HG02970 (cell line): ENCODE measurements at regions not wholly inside any gene's neighbourhood (a gene's known extent, or its start where the extent isn't known, plus 50 kb on each side); places are given as distances from the start of the nearest gene placed in this dataset.
"Not testable (repeated sequence)": the region's sequence is repeated elsewhere in the genome, so short reads cannot be mapped to it uniquely, and the experiment has no call there.

Experiments used
- ATAC-seq: cut with Tn5 transposase; IDR thresholded peaks from one replicate; pipeline ENCODE4 v1.9.1; 2021; ENCODE audit warnings: mild to moderate bottlenecking, moderate library complexity, moderate number of reproducible peaks; ENCODE audit not compliant: unreplicated experiment, low FRiP score

DNA sequence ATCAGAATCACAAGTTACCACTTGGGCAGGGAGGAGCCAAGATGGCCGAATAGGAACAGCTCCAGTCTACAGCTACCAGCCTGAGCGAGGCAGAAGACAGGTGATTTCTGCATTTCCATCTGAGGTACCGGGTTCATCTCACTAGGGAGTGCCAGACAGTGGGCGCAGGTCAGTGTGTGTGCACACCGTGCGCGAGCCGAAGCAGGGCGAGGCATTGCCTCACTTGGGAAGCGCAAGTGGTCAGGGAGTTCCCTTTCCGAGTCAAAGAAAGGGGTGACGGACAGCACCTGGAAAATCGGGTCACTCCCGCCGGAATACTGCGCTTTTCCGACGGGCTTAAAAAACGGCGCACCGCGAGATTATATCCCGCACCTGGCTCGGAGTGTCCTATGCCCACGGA is 99.8 kb upstream of the PBX1 start:
- ATAC-seq = not testable (repeated sequence)

DNA sequence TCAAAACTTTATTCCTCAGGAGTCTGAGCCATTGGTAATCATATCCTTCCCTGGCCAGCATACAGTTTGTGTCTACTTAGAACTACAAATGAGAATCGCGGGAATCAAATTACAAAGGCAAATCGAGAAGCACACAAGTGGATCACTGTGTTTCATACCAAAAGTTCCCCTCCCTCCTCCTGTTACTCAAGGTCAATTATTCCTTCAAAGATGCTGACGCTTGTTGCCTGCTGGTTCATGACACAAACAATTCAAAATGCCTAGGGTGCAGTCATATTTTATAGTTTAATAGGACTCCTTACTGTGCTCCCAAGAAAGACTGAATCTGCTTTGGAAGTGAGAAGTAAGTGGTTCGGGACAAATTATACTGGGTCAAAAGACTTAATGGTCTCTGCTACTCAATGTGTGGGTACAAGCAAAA is 93.0 kb upstream of the PBX1 start:
- ATAC-seq = no peak

DNA sequence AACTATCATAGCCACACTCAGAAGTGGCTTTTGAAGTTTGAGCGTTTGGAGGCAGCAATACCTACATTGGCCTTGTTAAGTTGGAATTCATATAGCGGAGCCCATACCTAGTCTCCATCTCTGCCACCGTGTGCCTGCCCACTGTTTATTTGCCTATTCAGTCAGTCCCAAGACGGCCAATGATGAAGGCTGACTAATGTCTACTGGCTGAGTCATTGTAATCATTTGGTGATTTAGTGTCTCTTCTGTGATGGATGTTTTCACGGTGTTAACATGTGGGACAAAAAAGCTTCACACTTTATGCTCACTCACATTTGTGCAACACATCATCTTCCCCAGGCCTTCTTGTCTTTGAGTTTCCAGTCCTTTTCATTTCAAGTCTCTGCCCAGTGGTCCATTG is 92.6 kb upstream of the PBX1 start:
- no peak for ATAC-seq

DNA sequence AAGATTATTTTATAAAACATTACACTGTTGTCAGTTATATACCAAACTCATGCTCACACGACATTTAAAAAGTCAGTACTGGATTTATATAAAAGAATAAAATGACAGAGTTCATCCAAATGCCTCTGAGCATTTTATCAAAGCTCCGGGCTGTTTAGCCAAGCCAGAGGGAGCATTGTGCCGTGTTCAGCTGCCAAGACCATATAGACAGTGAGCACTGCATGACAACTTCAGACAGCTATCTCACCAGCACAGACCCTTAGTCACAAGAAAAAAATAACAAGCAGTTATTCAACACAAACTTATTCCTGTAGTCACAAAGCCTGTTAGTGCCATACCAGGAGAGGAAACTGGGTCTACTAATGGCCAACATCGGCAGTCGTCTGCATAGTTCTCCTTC is 88.0 kb upstream of the PBX1 start:
- ATAC-seq = no peak

- no peak for ATAC-seq
These were observed 86.1 kb upstream of the PBX1 start for GRCh38 chr1:164472841-164473240.

GRCh38 chr1:164473544-164473943 is 85.4 kb upstream of the PBX1 start:
- ATAC-seq = no peak

- no peak for ATAC-seq
These were observed 83.2 kb upstream of the PBX1 start for GRCh38 chr1:164475834-164476233.

GRCh38 chr1:164477343-164477742 is 81.6 kb upstream of the PBX1 start:
- ATAC-seq = no peak

DNA sequence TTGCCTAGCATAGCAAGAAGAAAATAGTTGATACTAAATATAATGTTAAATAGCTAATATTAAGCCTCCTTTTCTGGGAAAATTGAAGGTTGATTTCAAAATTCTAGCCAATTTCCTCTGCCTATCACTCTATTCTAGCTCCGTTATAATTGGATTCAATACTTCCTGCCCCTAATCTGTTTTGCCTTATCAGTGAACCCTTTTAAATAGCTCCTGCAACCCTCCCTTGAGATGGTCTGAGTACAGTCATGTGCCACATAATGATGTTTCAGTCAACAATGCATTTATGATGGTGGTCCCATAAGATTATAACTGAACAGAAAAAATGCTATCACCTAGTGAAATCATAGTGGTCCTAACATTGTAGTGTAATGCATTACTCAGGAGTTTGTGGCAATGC is 79.7 kb upstream of the PBX1 start:
- ATAC-seq = no peak

DNA sequence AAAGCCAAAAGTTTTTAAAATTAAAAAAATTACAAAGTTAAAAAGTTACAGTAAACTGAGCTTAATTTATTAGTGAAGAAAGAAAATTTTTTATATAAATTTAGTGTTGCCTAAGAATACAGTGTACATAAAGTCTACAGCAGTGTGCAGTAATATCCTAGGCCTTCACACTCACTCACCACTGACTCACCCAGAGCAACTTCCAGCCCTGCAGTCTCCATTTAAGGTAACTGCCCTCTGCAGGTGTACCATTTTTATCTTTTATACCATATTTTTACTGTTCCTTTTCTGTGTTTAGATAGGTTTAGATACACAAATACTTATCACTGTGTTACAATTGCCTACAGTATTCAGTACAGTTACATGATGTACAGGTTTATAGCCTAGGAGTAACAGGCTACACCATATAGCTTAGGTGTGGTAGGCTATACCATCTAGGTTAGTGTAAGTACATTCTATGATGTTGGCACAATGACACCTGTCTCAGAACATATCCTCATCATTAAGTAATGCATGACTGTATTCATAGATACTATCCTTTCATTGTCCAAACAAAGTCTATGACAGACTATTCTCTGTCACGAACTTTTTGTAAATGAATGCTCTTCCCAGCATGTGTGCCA is 78.6 kb upstream of the PBX1 start:
- no peak for ATAC-seq

GRCh38 chr1:164495905-164496304 is 63.1 kb upstream of the PBX1 start:
- ATAC-seq = no peak

- no peak for ATAC-seq
These were observed 60.2 kb upstream of the PBX1 start for GRCh38 chr1:164498792-164499191.

DNA sequence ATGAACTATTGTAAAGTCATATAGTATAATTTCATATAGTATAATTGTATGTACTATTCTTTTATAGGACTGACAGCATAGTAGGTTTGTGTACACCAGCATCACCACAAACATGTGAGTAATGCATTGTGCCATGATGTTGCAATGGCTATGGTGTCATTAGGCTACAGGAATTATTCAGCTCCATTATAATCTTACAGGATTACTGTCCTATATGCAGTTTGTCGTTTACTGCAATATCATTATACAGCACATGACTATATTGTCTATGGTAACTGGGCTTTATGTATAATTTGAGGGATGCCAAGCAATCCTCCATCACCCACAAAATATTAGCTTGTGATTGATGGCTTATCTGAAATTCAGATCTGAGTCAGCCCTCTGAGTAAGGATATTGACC is 54.2 kb upstream of the PBX1 start:
- ATAC-seq = no peak
